GM12878 (cell line): ENCODE measurements at regions not wholly inside any gene's neighbourhood (a gene's known extent, or its start where the extent isn't known, plus 50 kb on each side); places are given as distances from the start of the nearest gene placed in this dataset.

ENCODE experiments used
- ATAC-seq: fragments of 200-7000 bp; cut with Tn5 transposase; 3 replicates; pipeline ENCODE4 v1.9.1; 2020; ENCODE audit warnings: mild to moderate bottlenecking, moderate library complexity
- BruUV-seq: library from RNA; stranded (reverse); fragments of 400-500 nt; replicated peaks from 2 replicates; lab custom pipeline; 2021; lab: Mats Ljungman, UMichigan
- CTCF ChIA-PET: fragments of 300-600 bp; sonication (Branson Sonifier 250); formaldehyde crosslinking; extraction: SDS; loops from one replicate; lab custom pipeline; 2021; ENCODE audit warnings: inconsistent platforms; lab: Yijun Ruan, JAX
- POLR2A ChIA-PET: fragments of 350-600 bp; formaldehyde crosslinking; extraction: SDS; loops from one replicate; lab custom pipeline; 2021; ENCODE audit warnings: inconsistent platforms; lab: Charles Lee
- RAD21 ChIA-PET: fragments of 300-600 bp; sonication (Branson Sonifier 250); formaldehyde crosslinking; loops from one replicate; lab custom pipeline; 2023; ENCODE audit warnings: antibody characterized with exemption; ENCODE audit not compliant: unreplicated experiment; lab: Charles Lee
- SMC1A ChIA-PET: fragments of 300-600 bp; sonication (Branson Sonifier 250); formaldehyde crosslinking; loops from one replicate; lab custom pipeline; 2023; ENCODE audit not compliant: unreplicated experiment, uncharacterized antibody; lab: Charles Lee
- DNase-seq: peaks from one replicate; pipeline ENCODE4 v3.0.0-alpha.2; 2011; ENCODE audit warnings: low read depth, low spot score
- FAIRE-seq: peaks from 3 replicates; lab custom pipeline; 2011; peaks lifted over from hg19 to GRCh38; lab: Jason Lieb, UNC
- H2AFZ ChIP-seq: 2 replicates; pipeline ENCODE4 v1.6.0; 2011; ENCODE audit warnings: low read depth, low read length, control low read depth; ENCODE audit not compliant: control insufficient read depth
- H3K27ac ChIP-seq: 2 replicates; pipeline ENCODE4 v1.5.1; 2011; ENCODE audit warnings: control low read depth; ENCODE audit not compliant: control insufficient read depth, insufficient read depth
- H3K27me3 ChIP-seq, 2 experiments: replicated peaks in 1 of 2; 2 replicates each; pipeline versions ENCODE4 v1.6.0 to v1.6.1; 2011; ENCODE audit warnings: low read length in 1 of 2; ENCODE audit not compliant: control insufficient read depth in 2 of 2, insufficient read depth in 2 of 2
- H3K36me3 ChIP-seq, 2 experiments: 2 replicates each; pipeline ENCODE4 v1.5.1; 2011; ENCODE audit warnings: low read length in 1 of 2; ENCODE audit not compliant: control insufficient read depth in 2 of 2, insufficient read depth in 2 of 2
- H3K4me1 ChIP-seq: 2 replicates; pipeline ENCODE4 v1.6.1; 2011; ENCODE audit warnings: mild to moderate bottlenecking, low read length, moderate library complexity, mixed read lengths; ENCODE audit not compliant: control insufficient read depth, insufficient read depth
- H3K4me2 ChIP-seq: 2 replicates; pipeline ENCODE4 v1.6.0; 2011; ENCODE audit warnings: control low read depth; ENCODE audit not compliant: control insufficient read depth, insufficient read depth
- H3K4me3 ChIP-seq: fragments of 200-600 bp; sonication (generic); 2 replicates; pipeline ENCODE4 v1.5.1; 2016
- H3K79me2 ChIP-seq: 2 replicates; pipeline ENCODE4 v1.6.0; 2011; ENCODE audit warnings: low read length; ENCODE audit not compliant: control insufficient read depth, insufficient read depth
- H3K9ac ChIP-seq: 2 replicates; pipeline ENCODE4 v1.8.0; 2011; ENCODE audit warnings: low read length, control low read depth, mixed read lengths; ENCODE audit not compliant: control insufficient read depth, insufficient read depth
- H3K9me3 ChIP-seq: replicated peaks from 3 replicates; pipeline ENCODE4 v1.5.1; 2011; ENCODE audit warnings: mild to moderate bottlenecking, low read length; ENCODE audit not compliant: control insufficient read depth, insufficient read depth
- H4K20me1 ChIP-seq: 2 replicates; pipeline ENCODE4 v1.6.0; 2011; ENCODE audit not compliant: control insufficient read depth, insufficient read depth
- BACH1 ChIP-seq: fragments of 450-650 bp; IDR thresholded peaks from 2 replicates; pipeline ENCODE4 v1.6.1; 2017; ENCODE audit warnings: mild to moderate bottlenecking, borderline replicate concordance
- CBFB ChIP-seq: IDR thresholded peaks from 2 replicates; pipeline ENCODE4 v1.6.1; 2016; ENCODE audit warnings: antibody characterized with exemption, low read depth
- CHD1 ChIP-seq: IDR thresholded peaks from 2 replicates; pipeline ENCODE4 v1.6.1; 2012; ENCODE audit warnings: low read depth, low read length, improper control_type of control experiment
- EZH2 ChIP-seq: IDR thresholded peaks from 2 replicates; pipeline ENCODE4 v1.6.1; 2012; ENCODE audit warnings: low read depth, mild to moderate bottlenecking, control low read depth, inconsistent platforms, low read length, borderline replicate concordance; ENCODE audit not compliant: control insufficient read depth
- GABPA ChIP-seq: IDR thresholded peaks from 2 replicates; pipeline ENCODE4 v1.6.1; 2014; ENCODE audit warnings: antibody characterized with exemption, low read depth, mild to moderate bottlenecking, inconsistent platforms
- NFYA ChIP-seq: IDR thresholded peaks from 2 replicates; pipeline ENCODE4 v1.6.1; 2011; ENCODE audit warnings: low read depth, mild to moderate bottlenecking, low read length, improper control_type of control experiment, borderline replicate concordance
- RBBP5 ChIP-seq: fragments of 200-600 bp; sonication (generic); conservative IDR thresholded peaks from 2 replicates; pipeline ENCODE4 v1.6.1; 2016
- SREBF1 ChIP-seq: IDR thresholded peaks from 2 replicates; pipeline ENCODE4 v1.6.1; 2012; ENCODE audit warnings: mild to moderate bottlenecking, low read length
- TBL1XR1 ChIP-seq: IDR thresholded peaks from 2 replicates; pipeline ENCODE4 v1.6.1; 2012; ENCODE audit warnings: low read depth, low read length, improper control_type of control experiment
- ZZZ3 ChIP-seq: IDR thresholded peaks from 2 replicates; pipeline ENCODE4 v1.6.1; 2011; ENCODE audit warnings: low read depth; ENCODE audit not compliant: control insufficient read depth, insufficient read length
- WGBS: methylation state at CpG from one replicate; pipeline ENCODE4 v1.1.6; 2016; ENCODE audit warnings: low lambda C conversion rate; ENCODE audit not compliant: insufficient replicate concordance, insufficient coverage; ENCODE audit errors: missing lambda C conversion rate; 5-methylcytosine and 5-hydroxymethylcytosine counted together
- in situ Hi-C: fragments of 300-500 bp; cut with MboI; formaldehyde crosslinking; loops from 9 replicates; pipeline ENCODE4 v1.14.3; 2018; ENCODE audit warnings: mixed read lengths
- intact Hi-C: fragments of 100-400 bp; cut with micrococcal nuclease; formaldehyde crosslinking; loops from one replicate; pipeline ENCODE4 v1.14.2; 2022; ENCODE audit not compliant: unreplicated experiment
- TF ChIP-seq, protein P1 (sequence below): IDR thresholded peaks from 2 replicates; pipeline ENCODE4 v1.6.1; 2011; ENCODE audit warnings: borderline replicate concordance, low read depth, mild to moderate bottlenecking, moderate library complexity, mixed read lengths, low read length; ENCODE audit not compliant: insufficient read depth; ENCODE audit errors: extremely low read length
- TF ChIP-seq, protein P2 (sequence below): fragments of 450-650 bp; IDR thresholded peaks from 2 replicates; pipeline ENCODE4 v1.6.1; 2017; ENCODE audit warnings: mild to moderate bottlenecking, low read depth, inconsistent platforms; ENCODE audit not compliant: poor library complexity, severe bottlenecking

DNA sequence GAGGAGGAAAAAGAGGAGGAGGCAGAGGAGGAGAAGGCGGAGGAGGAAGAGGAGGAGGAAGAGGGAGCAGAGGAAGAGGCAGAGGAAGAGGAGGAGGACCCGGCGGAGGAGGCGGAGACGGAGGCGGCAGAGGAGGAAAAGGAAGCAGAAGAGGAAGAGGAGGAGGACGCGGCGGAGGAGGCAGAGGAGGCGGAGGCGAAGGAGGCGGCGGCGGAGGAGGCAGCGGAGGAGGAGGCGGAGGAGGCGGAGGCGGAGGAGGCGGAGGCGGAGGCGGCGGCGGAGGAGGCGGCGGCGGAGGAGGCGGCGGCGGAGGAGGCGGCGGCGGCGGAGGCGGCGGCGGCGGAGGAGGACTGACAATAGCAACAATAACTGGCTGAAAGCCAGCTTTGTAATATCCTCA, 616.6 kb downstream of the TBC1D22A start:
- in situ Hi-C loops: loop anchor here (5.0 kb wide), 1 partner anchor 48 kb away; no protein-coding TSS in a partner anchor
- Histone ChIP-seq H2AFZ (no peak overlapping the region), H3K36me3 (no peaks in the 10 kb centered on the region), H3K9me3 (no peaks in the 10 kb centered on the region; the same call in 2 of the 3 replicates), H3K4me2 (no peak overlapping the region), H3K27me3 (no peaks in the 10 kb centered on the region), H3K4me1 (no peaks in the 10 kb centered on the region), H3K4me3 (no peak overlapping the region), H3K9ac (no peak overlapping the region), H3K79me2 (no peaks in the 10 kb centered on the region), H4K20me1 (no peaks in the 10 kb centered on the region), H3K27ac (no peak overlapping the region)
- TF ChIP-seq RBBP5 (no peak), TBL1XR1 (no peak), SREBF1 (no peak), ZZZ3 (no peak), EZH2 (no peak), BACH1 (no peak), CHD1 (no peak), NFYA (no peak), CBFB (no peak), GABPA (no peak)
- TF ChIP-seq, protein P1, sequence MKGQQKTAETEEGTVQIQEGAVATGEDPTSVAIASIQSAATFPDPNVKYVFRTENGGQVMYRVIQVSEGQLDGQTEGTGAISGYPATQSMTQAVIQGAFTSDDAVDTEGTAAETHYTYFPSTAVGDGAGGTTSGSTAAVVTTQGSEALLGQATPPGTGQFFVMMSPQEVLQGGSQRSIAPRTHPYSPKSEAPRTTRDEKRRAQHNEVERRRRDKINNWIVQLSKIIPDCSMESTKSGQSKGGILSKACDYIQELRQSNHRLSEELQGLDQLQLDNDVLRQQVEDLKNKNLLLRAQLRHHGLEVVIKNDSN: no peak
- TF ChIP-seq, protein P2, sequence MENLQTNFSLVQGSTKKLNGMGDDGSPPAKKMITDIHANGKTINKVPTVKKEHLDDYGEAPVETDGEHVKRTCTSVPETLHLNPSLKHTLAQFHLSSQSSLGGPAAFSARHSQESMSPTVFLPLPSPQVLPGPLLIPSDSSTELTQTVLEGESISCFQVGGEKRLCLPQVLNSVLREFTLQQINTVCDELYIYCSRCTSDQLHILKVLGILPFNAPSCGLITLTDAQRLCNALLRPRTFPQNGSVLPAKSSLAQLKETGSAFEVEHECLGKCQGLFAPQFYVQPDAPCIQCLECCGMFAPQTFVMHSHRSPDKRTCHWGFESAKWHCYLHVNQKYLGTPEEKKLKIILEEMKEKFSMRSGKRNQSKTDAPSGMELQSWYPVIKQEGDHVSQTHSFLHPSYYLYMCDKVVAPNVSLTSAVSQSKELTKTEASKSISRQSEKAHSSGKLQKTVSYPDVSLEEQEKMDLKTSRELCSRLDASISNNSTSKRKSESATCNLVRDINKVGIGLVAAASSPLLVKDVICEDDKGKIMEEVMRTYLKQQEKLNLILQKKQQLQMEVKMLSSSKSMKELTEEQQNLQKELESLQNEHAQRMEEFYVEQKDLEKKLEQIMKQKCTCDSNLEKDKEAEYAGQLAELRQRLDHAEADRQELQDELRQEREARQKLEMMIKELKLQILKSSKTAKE: no peak
- ChIA-PET SMC1A (no interaction called here), POLR2A (no interaction called here), RAD21 (no interaction called here), CTCF (no interaction called here)
- no peak for ATAC-seq
- WGBS: 13% methylated on average over 1 of the region's 37 CpGs
- no peak for DNase-seq
- intact Hi-C loops: no loop called here
- no peak for FAIRE-seq
- no TSS peak for BruUV-seq
